ENCODE measurements at regions not wholly inside any gene's neighbourhood (a gene's known extent, or its start where the extent isn't known, plus 50 kb on each side); places are given as distances from the start of the nearest gene placed in this dataset.
"Not testable (repeated sequence)": the region's sequence is repeated elsewhere in the genome, so short reads cannot be mapped to it uniquely, and the experiment has no call there.

GRCh38 chr5:114060866-114061265 is 301.0 kb upstream of the KCNN2 start:
- DNase-seq = no peak

- no peak for DNase-seq
Measured at GRCh38 chr5:114062932-114063867, 298.7 kb upstream of the KCNN2 start.

- DNase-seq = no peak
Measured at GRCh38 chr5:114065912-114066311, 296.0 kb upstream of the KCNN2 start.

GRCh38 chr5:114070093-114070722 is 291.7 kb upstream of the KCNN2 start:
- DNase-seq = no peak

- no peak for DNase-seq
Measured at GRCh38 chr5:114089259-114089658, 272.6 kb upstream of the KCNN2 start.

GRCh38 chr5:114097570-114097969 is 264.3 kb upstream of the KCNN2 start:
- no peak for DNase-seq

GRCh38 chr5:114099161-114099560 is 262.7 kb upstream of the KCNN2 start:
- DNase-seq = no peak

- no peak for DNase-seq
Measured at GRCh38 chr5:114101153-114101552, 260.7 kb upstream of the KCNN2 start.

- DNase-seq = no peak
Measured at GRCh38 chr5:114113604-114114003, 248.3 kb upstream of the KCNN2 start.

- no peak for DNase-seq
Measured at GRCh38 chr5:114116981-114117380, 244.9 kb upstream of the KCNN2 start.

GRCh38 chr5:114118511-114118910 is 243.4 kb upstream of the KCNN2 start:
- DNase-seq = no peak

- DNase-seq = no peak
Measured at GRCh38 chr5:114120166-114120565, 241.7 kb upstream of the KCNN2 start.

- no peak for DNase-seq
Measured at GRCh38 chr5:114122852-114123251, 239.0 kb upstream of the KCNN2 start.

- no peak for DNase-seq
Measured at GRCh38 chr5:114123654-114124053, 238.2 kb upstream of the KCNN2 start.

GRCh38 chr5:114146398-114146797 is 215.5 kb upstream of the KCNN2 start:
- DNase-seq = no peak

- DNase-seq = no peak
Measured at GRCh38 chr5:114148253-114148652, 213.6 kb upstream of the KCNN2 start.

GRCh38 chr5:114148728-114149127 is 213.1 kb upstream of the KCNN2 start:
- not testable (repeated sequence) for DNase-seq

GRCh38 chr5:114152656-114153360 is 209.1 kb upstream of the KCNN2 start:
- DNase-seq = no peak

GRCh38 chr5:114153392-114153791 is 208.5 kb upstream of the KCNN2 start:
- no peak for DNase-seq

GRCh38 chr5:114153833-114154232 is 208.0 kb upstream of the KCNN2 start:
- no peak for DNase-seq

- no peak for DNase-seq
Measured at GRCh38 chr5:114166081-114166480, 195.8 kb upstream of the KCNN2 start.

GRCh38 chr5:114174131-114174530 is 187.7 kb upstream of the KCNN2 start:
- DNase-seq = no peak

GRCh38 chr5:114174837-114175236 is 187.0 kb upstream of the KCNN2 start:
- no peak for DNase-seq

- no peak for DNase-seq
Measured at GRCh38 chr5:114176356-114176755, 185.5 kb upstream of the KCNN2 start.
